KBM-7 (cell line): ENCODE measurements at regions not wholly inside any gene's neighbourhood (a gene's known extent, or its start where the extent isn't known, plus 50 kb on each side); places are given as distances from the start of the nearest gene placed in this dataset.

Source experiments
- DNase-seq: peaks from one replicate; pipeline ENCODE4 v3.0.0-alpha.2; 2015
- in situ Hi-C: fragments of 300-500 bp; cut with MboI; formaldehyde crosslinking; loops from 2 replicates; pipeline ENCODE4 v1.14.3; 2020; ENCODE audit warnings: low sequenced_read_pairs, low pct_unique_long_range_greater_than_20kb, mixed read lengths

GRCh38 chr2:20915271-20915670 is 92.4 kb upstream of the LDAH start:
- in situ Hi-C loops: no loop called here

GRCh38 chr2:20914771-20915170 is 91.9 kb upstream of the LDAH start:
- DNase-seq: no peak
- in situ Hi-C loops: no loop called here

More at GRCh38 chr2:20915271-20915670, 92.4 kb upstream of the LDAH start:
- DNase-seq: no peak

- in situ Hi-C loops: no loop called here
- DNase-seq: no peak
These were observed 91.2 kb upstream of the LDAH start for GRCh38 chr2:20914087-20914486.

- no peak for DNase-seq
- in situ Hi-C loops: no loop called here
These were observed 90.6 kb upstream of the LDAH start for GRCh38 chr2:20913491-20913890.

- in situ Hi-C loops: no loop called here
- DNase-seq: no peak
These were observed 77.2 kb upstream of the LDAH start for GRCh38 chr2:20900052-20900636.

- no peak for DNase-seq
- in situ Hi-C loops: no loop called here
These were observed 75.1 kb upstream of the LDAH start for GRCh38 chr2:20897874-20898453.

- in situ Hi-C loops: no loop called here
- DNase-seq: no peak
These were observed 74.1 kb upstream of the LDAH start for GRCh38 chr2:20897047-20897446.

- no peak for DNase-seq
- in situ Hi-C loops: no loop called here
These were observed 61.9 kb upstream of the LDAH start for GRCh38 chr2:20884829-20885228.

- in situ Hi-C loops: no loop called here
- no peak for DNase-seq
These were observed 59.7 kb upstream of the LDAH start for GRCh38 chr2:20882466-20883170.

- DNase-seq: no peak
- in situ Hi-C loops: no loop called here
These were observed 57.4 kb upstream of the LDAH start for GRCh38 chr2:20880221-20880771.

- in situ Hi-C loops: no loop called here
These were observed 56.3 kb upstream of the LDAH start for GRCh38 chr2:20879221-20879620.

GRCh38 chr2:20877960-20878359 is 55.1 kb upstream of the LDAH start:
- DNase-seq: no peak
- in situ Hi-C loops: no loop called here

More at GRCh38 chr2:20879221-20879620, 56.3 kb upstream of the LDAH start:
- DNase-seq: no peak
